ENCODE measurements at regions not wholly inside any gene's neighbourhood (a gene's known extent, or its start where the extent isn't known, plus 50 kb on each side); places are given as distances from the start of the nearest gene placed in this dataset.

GRCh38 chr15:61315471-61315870, 86.4 kb upstream of the RORA start:
- no peak for TF ChIP-seq CTCF (conservative IDR thresholded peaks at IDR 0.05)
- Mint-ChIP-seq H3K9me3 (peaks cover 3% of the 10 kb centered on the region), H3K4me1 (no peaks in the 10 kb centered on the region), H3K4me3 (no peak overlapping the region), H3K27me3 (ENCODE audit: low read depth) (peaks cover 2% of the 10 kb centered on the region), H3K36me3 (ENCODE audit: low read depth) (no peaks in the 10 kb centered on the region), H3K27ac (ENCODE audit: unreplicated experiment) (no peak overlapping the region)
- no peak for DNase-seq (ENCODE audit: low read depth, low spot score)

DNA sequence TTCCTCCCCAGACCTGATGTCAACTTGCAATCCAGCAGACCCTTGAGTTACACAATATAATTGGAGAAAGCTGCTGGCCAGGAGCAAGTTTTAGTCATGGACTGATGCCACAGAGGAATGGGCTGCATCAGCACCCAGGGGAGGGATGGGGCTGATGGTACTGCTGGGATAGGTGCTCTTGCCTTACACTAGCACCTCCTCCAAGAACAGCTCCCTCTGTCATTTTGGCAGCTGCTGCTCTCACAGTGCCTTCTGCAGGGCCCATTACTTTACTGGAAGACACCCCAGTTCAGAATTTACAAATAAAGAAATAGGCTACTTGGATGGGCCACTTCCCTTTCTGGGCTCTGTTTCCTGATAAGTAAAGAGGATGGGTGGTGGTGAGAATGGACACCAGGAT, 85.3 kb upstream of the RORA start:
- Mint-ChIP-seq H3K9me3 (no peaks in the 10 kb centered on the region), H3K27ac (ENCODE audit: unreplicated experiment) (no peak overlapping the region), H3K4me1 (no peaks in the 10 kb centered on the region), H3K27me3 (ENCODE audit: low read depth) (peaks cover 2% of the 10 kb centered on the region), H3K4me3 (no peak overlapping the region), H3K36me3 (ENCODE audit: low read depth) (no peaks in the 10 kb centered on the region)
- TF ChIP-seq CTCF (conservative IDR thresholded peaks at IDR 0.05): no peak
- DNase-seq (ENCODE audit: low read depth, low spot score): no peak

DNA sequence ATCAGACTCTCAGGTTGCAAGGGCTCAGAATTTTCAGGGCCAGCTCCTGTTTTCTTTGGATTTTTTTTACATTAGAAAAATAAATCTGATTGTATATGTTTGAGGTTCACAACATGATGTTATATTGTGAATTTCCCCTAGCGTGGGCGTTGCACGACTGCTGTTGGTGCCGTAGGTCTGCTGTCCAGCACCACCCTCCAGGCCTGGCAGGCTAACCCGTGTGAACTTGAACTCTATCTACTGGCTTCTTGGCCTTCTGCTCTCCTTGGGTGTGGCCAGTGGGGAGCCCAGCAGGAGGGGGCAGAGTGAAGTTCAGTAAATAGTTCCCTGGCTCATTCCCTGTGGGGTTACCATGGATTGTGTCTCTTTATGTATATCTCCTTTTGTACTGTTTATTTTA, 80.5 kb upstream of the RORA start:
- DNase-seq (ENCODE audit: low read depth, low spot score): no peak
- Mint-ChIP-seq H3K27me3 (ENCODE audit: low read depth) (peaks cover 2% of the 10 kb centered on the region), H3K36me3 (ENCODE audit: low read depth) (no peaks in the 10 kb centered on the region), H3K9me3 (no peaks in the 10 kb centered on the region), H3K4me1 (no peaks in the 10 kb centered on the region), H3K4me3 (no peak overlapping the region), H3K27ac (ENCODE audit: unreplicated experiment) (no peak overlapping the region)
- no peak for TF ChIP-seq CTCF (conservative IDR thresholded peaks at IDR 0.05)

DNA sequence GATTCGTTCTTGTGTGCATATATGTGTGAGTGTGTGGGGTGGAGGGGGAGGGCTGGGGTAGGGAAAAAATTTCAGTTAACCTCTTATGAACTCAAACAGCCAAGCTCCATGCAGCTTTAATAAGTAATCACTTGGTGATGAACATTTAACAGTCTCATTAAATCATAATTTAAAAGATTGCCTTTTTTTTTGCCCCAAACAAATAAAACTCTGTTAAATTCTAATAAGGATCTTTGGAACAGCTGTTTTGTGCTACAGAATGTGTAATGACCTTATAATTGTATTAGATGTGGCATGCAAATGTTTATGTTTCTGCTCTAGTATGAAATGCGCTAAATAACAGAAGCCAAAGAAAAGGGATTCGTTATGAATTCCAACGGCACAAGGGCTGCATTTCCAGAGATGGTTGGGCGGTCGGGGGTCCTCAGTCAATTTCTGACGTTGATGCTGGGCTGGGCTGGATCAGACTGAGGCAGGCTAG, 80.0 kb upstream of the RORA start:
- DNase-seq (ENCODE audit: low read depth, low spot score): no peak
- Mint-ChIP-seq H3K4me1 (no peaks in the 10 kb centered on the region), H3K4me3 (no peak overlapping the region), H3K27ac (ENCODE audit: unreplicated experiment) (no peak overlapping the region), H3K27me3 (ENCODE audit: low read depth) (peaks cover 2% of the 10 kb centered on the region), H3K9me3 (no peaks in the 10 kb centered on the region), H3K36me3 (ENCODE audit: low read depth) (no peaks in the 10 kb centered on the region)
- no peak for TF ChIP-seq CTCF (conservative IDR thresholded peaks at IDR 0.05)

GRCh38 chr15:61308437-61308836, 79.3 kb upstream of the RORA start:
- no peak for DNase-seq (ENCODE audit: low read depth, low spot score)
- Mint-ChIP-seq H3K9me3 (no peaks in the 10 kb centered on the region), H3K27ac (ENCODE audit: unreplicated experiment) (no peak overlapping the region), H3K4me3 (no peak overlapping the region), H3K27me3 (ENCODE audit: low read depth) (peaks cover 2% of the 10 kb centered on the region), H3K4me1 (no peaks in the 10 kb centered on the region), H3K36me3 (ENCODE audit: low read depth) (no peaks in the 10 kb centered on the region)
- no peak for TF ChIP-seq CTCF (conservative IDR thresholded peaks at IDR 0.05)

- Mint-ChIP-seq H3K27me3 (ENCODE audit: low read depth) (no peaks in the 10 kb centered on the region), H3K4me3 (no peak overlapping the region), H3K9me3 (no peaks in the 10 kb centered on the region), H3K4me1 (no peaks in the 10 kb centered on the region), H3K27ac (ENCODE audit: unreplicated experiment) (no peak overlapping the region), H3K36me3 (ENCODE audit: low read depth) (no peaks in the 10 kb centered on the region)
- DNase-seq (ENCODE audit: low read depth, low spot score): no peak
- no peak for TF ChIP-seq CTCF (conservative IDR thresholded peaks at IDR 0.05)
These were observed 78.4 kb upstream of the RORA start for GRCh38 chr15:61307474-61307873.
